Ovary (tissue), 3 donors: ENCODE measurements at regions not wholly inside any gene's neighbourhood (a gene's known extent, or its start where the extent isn't known, plus 50 kb on each side); places are given as distances from the start of the nearest gene placed in this dataset.

Experiments
- CTCF ChIP-seq, 3 donors: fragments of 450-650 bp in 2 of 3; fragments of 200-600 bp in 1 of 3; IDR thresholded peaks; one replicate each; pipeline versions ENCODE4 v1.5.1 to v1.8.0; 2016 to 2022; ENCODE audit warnings: antibody characterized with exemption in 3 of 3, mild to moderate bottlenecking in 1 of 3
- EP300 ChIP-seq: sonication (generic); formaldehyde crosslinking; IDR thresholded peaks from one replicate; pipeline ENCODE4 v1.6.1; 2017; ENCODE audit warnings: antibody characterized with exemption
- POLR2A ChIP-seq: fragments of 450-650 bp; IDR thresholded peaks from one replicate; pipeline ENCODE4 v1.6.1; 2017; ENCODE audit warnings: antibody characterized with exemption, mild to moderate bottlenecking, moderate library complexity
- donor health status: DM: no; HTN: no; CAD: no.

- TF ChIP-seq POLR2A (no peak), CTCF (IDR thresholded peaks at IDR 0.05) (no peak), EP300 (no peak)
Measured at GRCh38 chr5:99317136-99317535, 388.3 kb upstream of the CHD1 start.
